ENCODE measurements at regions not wholly inside any gene's neighbourhood (a gene's known extent, or its start where the extent isn't known, plus 50 kb on each side); places are given as distances from the start of the nearest gene placed in this dataset.

GRCh38 chr14:97788364-97788763, 991.2 kb downstream of the VRK1 start (continued):
- TF ChIP-seq ZNF704 (tag by site-specific recombination; IDR thresholded peaks at IDR 0.05) (no peak), ZNF549 (tag by site-specific recombination; IDR thresholded peaks at IDR 0.05) (no peak)

GRCh38 chr14:97788846-97789526, 991.8 kb downstream of the VRK1 start:
- ChIA-PET POLR2A (no interaction called here), CTCF (no interaction called here)
- no peak for TF ChIP-seq PRDM1 (tag by site-specific recombination; IDR thresholded peaks at IDR 0.05)
- TF ChIP-seq ZNF138 (tag by site-specific recombination; IDR thresholded peaks at IDR 0.05; ENCODE audit: borderline replicate concordance): no peak
- TF ChIP-seq RBAK (tag by site-specific recombination; IDR thresholded peaks at IDR 0.05): no peak
- TF ChIP-seq AEBP2 (tag by site-specific recombination; IDR thresholded peaks at IDR 0.05; ENCODE audit: borderline replicate concordance): no peak
- no peak for TF ChIP-seq SALL2 (tag by site-specific recombination; IDR thresholded peaks at IDR 0.05; ENCODE audit: borderline replicate concordance)
- no peak for TF ChIP-seq PRDM6 (tag by site-specific recombination; IDR thresholded peaks at IDR 0.05)
- no peak for TF ChIP-seq ZNF416 (tag by site-specific recombination; IDR thresholded peaks at IDR 0.05)
- no peak for TF ChIP-seq ZNF658 (tag by site-specific recombination; IDR thresholded peaks at IDR 0.05)
- no peak for TF ChIP-seq ZBTB20 (tag by site-specific recombination; IDR thresholded peaks at IDR 0.05)
- TF ChIP-seq ZNF248 (tag by site-specific recombination; IDR thresholded peaks at IDR 0.05): no peak
- no peak for TF ChIP-seq GLIS1 (tag by site-specific recombination; IDR thresholded peaks at IDR 0.05)
- TF ChIP-seq ZNF169 (tag by site-specific recombination; IDR thresholded peaks at IDR 0.05): no peak
- TF ChIP-seq ZNF174 (tag by site-specific recombination; IDR thresholded peaks at IDR 0.05): no peak
- no peak for TF ChIP-seq ZNF544 (tag by site-specific recombination; IDR thresholded peaks at IDR 0.05)
- no peaks in the 10 kb centered on the region for H3K4me1 ChIP-seq (ENCODE audit: control insufficient read depth, insufficient read depth, low read length)
- H3K36me3 ChIP-seq (ENCODE audit: control insufficient read depth in 2 of 2, insufficient read depth in 1 of 2, low read length in 2 of 2): no peaks in the 10 kb centered on the region
- H3K4me3 ChIP-seq (ENCODE audit: low read depth, low read length): no peak overlapping the region
- no peak overlapping the region for H3K27ac ChIP-seq (ENCODE audit: extremely low read depth, low read depth, low read length)
- H3K9me3 ChIP-seq (ENCODE audit: control insufficient read depth, insufficient read depth, low read depth, low read length): no peaks in the 10 kb centered on the region

- no peaks in the 10 kb centered on the region for H3K36me3 ChIP-seq (ENCODE audit: control insufficient read depth in 2 of 2, insufficient read depth in 1 of 2, low read length in 2 of 2)
- H3K4me1 ChIP-seq (ENCODE audit: control insufficient read depth, insufficient read depth, low read length): no peaks in the 10 kb centered on the region
- ChIA-PET CTCF (no interaction called here), POLR2A (no interaction called here)
- H3K9me3 ChIP-seq (ENCODE audit: control insufficient read depth, insufficient read depth, low read depth, low read length): no peaks in the 10 kb centered on the region
- no peak for TF ChIP-seq ZNF707 (tag by site-specific recombination; IDR thresholded peaks at IDR 0.05)
- no peak for TF ChIP-seq PATZ1 (tag by site-specific recombination; IDR thresholded peaks at IDR 0.05)
- TF ChIP-seq RBAK (tag by site-specific recombination; IDR thresholded peaks at IDR 0.05): no peak
- no peak for TF ChIP-seq ZNF274 (IDR thresholded peaks at IDR 0.05; ENCODE audit: low read length)
- no peak for TF ChIP-seq ZNF274 (tag by site-specific recombination; IDR thresholded peaks at IDR 0.05; ENCODE audit: borderline replicate concordance)
- TF ChIP-seq ZNF394 (tag by site-specific recombination; IDR thresholded peaks at IDR 0.05; ENCODE audit: borderline replicate concordance): no peak
- TF ChIP-seq KLF1 (tag by site-specific recombination; IDR thresholded peaks at IDR 0.05): no peak
- TF ChIP-seq ZNF223 (tag by site-specific recombination; IDR thresholded peaks at IDR 0.05): no peak
- TF ChIP-seq ZNF24 (tag by site-specific recombination; IDR thresholded peaks at IDR 0.05): no peak
- no peak for TF ChIP-seq ZNF704 (tag by site-specific recombination; IDR thresholded peaks at IDR 0.05)
- no peak overlapping the region for H3K27ac ChIP-seq (ENCODE audit: extremely low read depth, low read depth, low read length)
- no peak overlapping the region for H3K4me3 ChIP-seq (ENCODE audit: low read depth, low read length)
Observed at GRCh38 chr14:97791072-97791471, 993.9 kb downstream of the VRK1 start.
